GM23338 (cell line): ENCODE measurements at regions not wholly inside any gene's neighbourhood (a gene's known extent, or its start where the extent isn't known, plus 50 kb on each side); places are given as distances from the start of the nearest gene placed in this dataset.

Experiments
- ATAC-seq: fragments of 200-7000 bp; cut with Tn5 transposase; 3 replicates; pipeline ENCODE4 v1.9.1; 2020
- DNase-seq: peaks from one replicate; pipeline ENCODE4 v3.0.0-alpha.2; 2015; ENCODE audit warnings: low spot score
- H2AFZ ChIP-seq: fragments of 200-600 bp; sonication (generic); 2 replicates; pipeline ENCODE4 v1.8.0; 2016; ENCODE audit warnings: antibody characterized with exemption, mild to moderate bottlenecking, moderate library complexity
- H3F3A ChIP-seq: fragments of 200-600 bp; sonication (generic); replicated peaks from 2 replicates; pipeline ENCODE4 v1.8.0; 2017; ENCODE audit warnings: antibody characterized with exemption, mixed run types, low read depth
- H3K27ac ChIP-seq: fragments of 200-600 bp; sonication (generic); 2 replicates; pipeline ENCODE4 v1.6.1; 2016; ENCODE audit warnings: low read depth
- H3K27me3 ChIP-seq: fragments of 200-600 bp; sonication (generic); 2 replicates; pipeline ENCODE4 v1.8.0; 2016; ENCODE audit warnings: mild to moderate bottlenecking, mixed run types, moderate library complexity; ENCODE audit not compliant: insufficient read depth
- H3K36me3 ChIP-seq: fragments of 200-600 bp; sonication (generic); 2 replicates; pipeline ENCODE4 v1.8.0; 2016; ENCODE audit warnings: mild to moderate bottlenecking; ENCODE audit not compliant: insufficient read depth
- H3K4me1 ChIP-seq: fragments of 200-600 bp; sonication (generic); 2 replicates; pipeline ENCODE4 v1.8.0; 2016; ENCODE audit warnings: mild to moderate bottlenecking, moderate library complexity; ENCODE audit not compliant: insufficient read depth
- H3K4me2 ChIP-seq: fragments of 200-600 bp; sonication (generic); 2 replicates; pipeline ENCODE4 v1.7.1; 2017; ENCODE audit warnings: mixed run types
- H3K4me3 ChIP-seq: fragments of 200-600 bp; sonication (generic); 2 replicates; pipeline ENCODE4 v1.6.1; 2016; ENCODE audit warnings: mixed run types
- H3K79me2 ChIP-seq: fragments of 200-600 bp; sonication (generic); replicated peaks from 2 replicates; pipeline ENCODE4 v1.8.0; 2017; ENCODE audit warnings: mild to moderate bottlenecking; ENCODE audit not compliant: insufficient read depth
- H3K9me2 ChIP-seq: fragments of 200-600 bp; sonication (generic); 2 replicates; pipeline ENCODE4 v1.8.0; 2017; ENCODE audit not compliant: insufficient read depth
- H4K20me1 ChIP-seq: fragments of 200-600 bp; sonication (generic); replicated peaks from 2 replicates; pipeline ENCODE4 v1.8.0; 2017; ENCODE audit warnings: mild to moderate bottlenecking; ENCODE audit not compliant: insufficient read depth
- H3K27ac Mint-ChIP-seq: 2 replicates; pipeline ENCODE4 v1.8.0; 2020; ENCODE audit warnings: inconsistent platforms, mild to moderate bottlenecking, moderate library complexity, mixed read lengths
- H3K27me3 Mint-ChIP-seq: 3 replicates; pipeline ENCODE4 v1.8.0; 2022; ENCODE audit warnings: low read depth, mild to moderate bottlenecking, moderate library complexity, mixed read lengths, inconsistent platforms; ENCODE audit not compliant: insufficient read depth, poor library complexity
- H3K36me3 Mint-ChIP-seq: 3 replicates; pipeline ENCODE4 v1.8.0; 2021; ENCODE audit warnings: low read depth, mild to moderate bottlenecking, inconsistent platforms, moderate library complexity, mixed read lengths
- H3K4me1 Mint-ChIP-seq: 3 replicates; pipeline ENCODE4 v1.8.0; 2020; ENCODE audit warnings: mild to moderate bottlenecking, inconsistent platforms, mixed read lengths
- H3K4me3 Mint-ChIP-seq: 3 replicates; pipeline ENCODE4 v1.8.0; 2021; ENCODE audit warnings: moderate library complexity, mild to moderate bottlenecking, inconsistent platforms, mixed read lengths
- H3K9me3 Mint-ChIP-seq: 3 replicates; pipeline ENCODE4 v1.8.0; 2020; ENCODE audit warnings: moderate library complexity, mild to moderate bottlenecking, inconsistent platforms, mixed read lengths
- EZH2phosphoT487 ChIP-seq: fragments of 200-600 bp; sonication (generic); IDR thresholded peaks from one replicate; pipeline ENCODE4 v1.8.1; 2018; ENCODE audit warnings: antibody characterized with exemption; ENCODE audit not compliant: unreplicated experiment
- POLR2AphosphoS5 ChIP-seq: IDR thresholded peaks from 2 replicates; pipeline ENCODE4 v1.6.1; 2016; ENCODE audit warnings: antibody characterized with exemption, low read depth
- REST ChIP-seq: IDR thresholded peaks from one replicate; pipeline ENCODE4 v1.6.1; 2018; ENCODE audit warnings: antibody characterized with exemption; ENCODE audit not compliant: unreplicated experiment
- ZNF114 ChIP-seq: fragments of 250-450 bp; sonication (Bioruptor Pico); IDR thresholded peaks from 2 replicates; pipeline ENCODE4 v1.5.0; 2020; ENCODE audit warnings: mild to moderate bottlenecking, moderate library complexity
- ZNF331 ChIP-seq: fragments of 250-450 bp; sonication (Bioruptor Pico); IDR thresholded peaks from 2 replicates; pipeline ENCODE4 v1.5.0; 2020; ENCODE audit warnings: low read depth, mild to moderate bottlenecking, moderate library complexity
- TF ChIP-seq, protein P1 (sequence below), 2 experiments: fragments of 200-600 bp in 1 of 2; sonication (generic) in 1 of 2; conservative IDR thresholded peaks; 2 replicates each; pipeline versions ENCODE4 v1.5.1 to v1.6.1; 2016 to 2017; ENCODE audit warnings: antibody characterized with exemption in 2 of 2, low read depth in 2 of 2, mild to moderate bottlenecking in 2 of 2, moderate library complexity in 1 of 2
- TF ChIP-seq, protein P2 (sequence below): fragments of 250-450 bp; sonication (Bioruptor Pico); IDR thresholded peaks from 2 replicates; pipeline ENCODE4 v1.5.0; 2020; ENCODE audit warnings: mild to moderate bottlenecking, moderate library complexity

DNA sequence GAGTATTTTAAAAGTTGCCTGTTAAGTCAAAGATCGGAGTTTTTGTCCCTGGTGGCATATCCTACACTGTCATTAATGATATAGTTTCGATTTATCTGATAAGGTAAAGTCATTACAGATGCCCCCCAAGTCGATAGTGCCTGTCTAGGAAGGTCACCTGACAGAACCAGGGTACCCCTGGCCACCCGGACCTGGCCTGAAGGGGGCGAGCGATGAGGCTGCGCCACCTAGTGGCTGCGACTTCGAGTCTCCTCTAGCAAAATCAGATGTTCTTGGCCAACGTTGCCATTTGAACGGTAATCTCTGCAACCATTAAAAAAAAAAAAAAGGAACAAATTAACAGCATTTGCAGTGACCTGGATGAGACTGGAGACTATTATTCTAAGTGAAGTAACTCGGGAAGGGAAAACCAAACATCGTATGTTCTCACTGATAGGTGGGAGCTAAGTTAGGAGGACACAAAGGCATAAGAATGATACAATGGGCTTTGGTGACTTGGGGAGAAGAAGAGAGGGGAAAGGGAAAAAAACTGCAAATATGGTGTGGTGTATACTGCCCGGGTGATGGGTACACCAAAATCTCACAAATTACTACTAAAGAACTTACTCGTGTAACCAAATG is 565.1 kb downstream of the LIG4 start:
- no peaks in the 10 kb centered on the region for H3K27me3 ChIP-seq
- Mint-ChIP-seq H3K4me1 (peaks cover 15% of the 10 kb centered on the region), H3K9me3 (no peaks in the 10 kb centered on the region), H3K4me3 (no peak overlapping the region), H3K27me3 (peaks cover 6% of the 10 kb centered on the region), H3K36me3 (no peaks in the 10 kb centered on the region), H3K27ac (no peak overlapping the region)
- H3K4me1 ChIP-seq = peaks cover 10% of the 10 kb centered on the region
- H3K79me2 ChIP-seq = peaks cover 7% of the 10 kb centered on the region; the same call in 1 of the 2 replicates
- H3K27ac ChIP-seq = no peak overlapping the region
- H3K4me3 ChIP-seq = no peak overlapping the region
- no peak overlapping the region for H3K4me2 ChIP-seq
- ATAC-seq (peak; percentile 99), DNase-seq (peak; percentile 83)
- H3K9me2 ChIP-seq = no peaks in the 10 kb centered on the region
- no peaks in the 10 kb centered on the region for H3F3A ChIP-seq
- no peak overlapping the region for H2AFZ ChIP-seq
- H4K20me1 ChIP-seq = no peaks in the 10 kb centered on the region
- TF ChIP-seq, protein P1, sequence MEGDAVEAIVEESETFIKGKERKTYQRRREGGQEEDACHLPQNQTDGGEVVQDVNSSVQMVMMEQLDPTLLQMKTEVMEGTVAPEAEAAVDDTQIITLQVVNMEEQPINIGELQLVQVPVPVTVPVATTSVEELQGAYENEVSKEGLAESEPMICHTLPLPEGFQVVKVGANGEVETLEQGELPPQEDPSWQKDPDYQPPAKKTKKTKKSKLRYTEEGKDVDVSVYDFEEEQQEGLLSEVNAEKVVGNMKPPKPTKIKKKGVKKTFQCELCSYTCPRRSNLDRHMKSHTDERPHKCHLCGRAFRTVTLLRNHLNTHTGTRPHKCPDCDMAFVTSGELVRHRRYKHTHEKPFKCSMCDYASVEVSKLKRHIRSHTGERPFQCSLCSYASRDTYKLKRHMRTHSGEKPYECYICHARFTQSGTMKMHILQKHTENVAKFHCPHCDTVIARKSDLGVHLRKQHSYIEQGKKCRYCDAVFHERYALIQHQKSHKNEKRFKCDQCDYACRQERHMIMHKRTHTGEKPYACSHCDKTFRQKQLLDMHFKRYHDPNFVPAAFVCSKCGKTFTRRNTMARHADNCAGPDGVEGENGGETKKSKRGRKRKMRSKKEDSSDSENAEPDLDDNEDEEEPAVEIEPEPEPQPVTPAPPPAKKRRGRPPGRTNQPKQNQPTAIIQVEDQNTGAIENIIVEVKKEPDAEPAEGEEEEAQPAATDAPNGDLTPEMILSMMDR (conservative IDR thresholded peaks at IDR 0.05; ENCODE audit: low read depth in 2 of 2) = peak; percentile 84 to 96
- TF ChIP-seq, protein P2, sequence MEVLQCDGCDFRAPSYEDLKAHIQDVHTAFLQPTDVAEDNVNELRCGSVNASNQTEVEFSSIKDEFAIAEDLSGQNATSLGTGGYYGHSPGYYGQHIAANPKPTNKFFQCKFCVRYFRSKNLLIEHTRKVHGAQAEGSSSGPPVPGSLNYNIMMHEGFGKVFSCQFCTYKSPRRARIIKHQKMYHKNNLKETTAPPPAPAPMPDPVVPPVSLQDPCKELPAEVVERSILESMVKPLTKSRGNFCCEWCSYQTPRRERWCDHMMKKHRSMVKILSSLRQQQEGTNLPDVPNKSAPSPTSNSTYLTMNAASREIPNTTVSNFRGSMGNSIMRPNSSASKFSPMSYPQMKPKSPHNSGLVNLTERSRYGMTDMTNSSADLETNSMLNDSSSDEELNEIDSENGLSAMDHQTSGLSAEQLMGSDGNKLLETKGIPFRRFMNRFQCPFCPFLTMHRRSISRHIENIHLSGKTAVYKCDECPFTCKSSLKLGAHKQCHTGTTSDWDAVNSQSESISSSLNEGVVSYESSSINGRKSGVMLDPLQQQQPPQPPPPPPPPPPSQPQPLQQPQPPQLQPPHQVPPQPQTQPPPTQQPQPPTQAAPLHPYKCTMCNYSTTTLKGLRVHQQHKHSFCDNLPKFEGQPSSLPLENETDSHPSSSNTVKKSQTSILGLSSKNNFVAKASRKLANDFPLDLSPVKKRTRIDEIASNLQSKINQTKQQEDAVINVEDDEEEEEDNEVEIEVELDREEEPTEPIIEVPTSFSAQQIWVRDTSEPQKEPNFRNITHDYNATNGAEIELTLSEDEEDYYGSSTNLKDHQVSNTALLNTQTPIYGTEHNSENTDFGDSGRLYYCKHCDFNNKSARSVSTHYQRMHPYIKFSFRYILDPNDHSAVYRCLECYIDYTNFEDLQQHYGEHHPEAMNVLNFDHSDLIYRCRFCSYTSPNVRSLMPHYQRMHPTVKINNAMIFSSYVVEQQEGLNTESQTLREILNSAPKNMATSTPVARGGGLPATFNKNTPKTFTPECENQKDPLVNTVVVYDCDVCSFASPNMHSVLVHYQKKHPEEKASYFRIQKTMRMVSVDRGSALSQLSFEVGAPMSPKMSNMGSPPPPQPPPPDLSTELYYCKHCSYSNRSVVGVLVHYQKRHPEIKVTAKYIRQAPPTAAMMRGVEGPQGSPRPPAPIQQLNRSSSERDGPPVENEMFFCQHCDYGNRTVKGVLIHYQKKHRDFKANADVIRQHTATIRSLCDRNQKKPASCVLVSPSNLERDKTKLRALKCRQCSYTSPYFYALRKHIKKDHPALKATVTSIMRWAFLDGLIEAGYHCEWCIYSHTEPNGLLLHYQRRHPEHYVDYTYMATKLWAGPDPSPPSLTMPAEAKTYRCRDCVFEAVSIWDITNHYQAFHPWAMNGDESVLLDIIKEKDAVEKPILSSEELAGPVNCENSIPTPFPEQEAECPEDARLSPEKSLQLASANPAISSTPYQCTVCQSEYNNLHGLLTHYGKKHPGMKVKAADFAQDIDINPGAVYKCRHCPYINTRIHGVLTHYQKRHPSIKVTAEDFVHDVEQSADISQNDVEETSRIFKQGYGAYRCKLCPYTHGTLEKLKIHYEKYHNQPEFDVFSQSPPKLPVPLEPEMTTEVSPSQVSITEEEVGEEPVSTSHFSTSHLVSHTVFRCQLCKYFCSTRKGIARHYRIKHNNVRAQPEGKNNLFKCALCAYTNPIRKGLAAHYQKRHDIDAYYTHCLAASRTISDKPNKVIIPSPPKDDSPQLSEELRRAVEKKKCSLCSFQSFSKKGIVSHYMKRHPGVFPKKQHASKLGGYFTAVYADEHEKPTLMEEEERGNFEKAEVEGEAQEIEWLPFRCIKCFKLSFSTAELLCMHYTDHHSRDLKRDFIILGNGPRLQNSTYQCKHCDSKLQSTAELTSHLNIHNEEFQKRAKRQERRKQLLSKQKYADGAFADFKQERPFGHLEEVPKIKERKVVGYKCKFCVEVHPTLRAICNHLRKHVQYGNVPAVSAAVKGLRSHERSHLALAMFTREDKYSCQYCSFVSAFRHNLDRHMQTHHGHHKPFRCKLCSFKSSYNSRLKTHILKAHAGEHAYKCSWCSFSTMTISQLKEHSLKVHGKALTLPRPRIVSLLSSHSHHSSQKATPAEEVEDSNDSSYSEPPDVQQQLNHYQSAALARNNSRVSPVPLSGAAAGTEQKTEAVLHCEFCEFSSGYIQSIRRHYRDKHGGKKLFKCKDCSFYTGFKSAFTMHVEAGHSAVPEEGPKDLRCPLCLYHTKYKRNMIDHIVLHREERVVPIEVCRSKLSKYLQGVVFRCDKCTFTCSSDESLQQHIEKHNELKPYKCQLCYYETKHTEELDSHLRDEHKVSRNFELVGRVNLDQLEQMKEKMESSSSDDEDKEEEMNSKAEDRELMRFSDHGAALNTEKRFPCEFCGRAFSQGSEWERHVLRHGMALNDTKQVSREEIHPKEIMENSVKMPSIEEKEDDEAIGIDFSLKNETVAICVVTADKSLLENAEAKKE (CRISPR knock-in tag) = no peak
- no peaks in the 10 kb centered on the region for H3K36me3 ChIP-seq

DNA sequence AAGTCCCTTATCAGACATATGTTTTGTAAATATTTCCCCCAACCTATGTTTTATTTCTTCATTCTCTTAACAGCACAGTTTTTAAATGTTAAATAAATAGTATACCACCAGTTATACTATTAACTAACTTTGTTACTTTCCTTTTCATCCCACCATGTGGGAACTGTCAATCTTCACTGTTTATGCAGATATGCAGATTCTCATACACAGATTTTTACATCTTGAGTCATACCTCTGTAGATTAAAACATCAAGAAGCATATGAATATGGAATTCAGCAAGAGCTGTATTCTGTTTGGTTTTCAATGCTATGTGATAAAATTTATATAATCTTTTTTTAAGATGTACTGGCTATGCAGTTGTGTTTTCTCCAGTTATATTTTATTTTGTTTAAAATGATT is 566.3 kb downstream of the LIG4 start:
- no peaks in the 10 kb centered on the region for H3F3A ChIP-seq
- ATAC-seq = no peak
- no peaks in the 10 kb centered on the region for H3K27me3 ChIP-seq
- Mint-ChIP-seq H3K4me1 (peaks cover 15% of the 10 kb centered on the region), H3K4me3 (no peak overlapping the region), H3K27ac (no peak overlapping the region), H3K9me3 (no peaks in the 10 kb centered on the region), H3K36me3 (no peaks in the 10 kb centered on the region), H3K27me3 (peaks cover 8% of the 10 kb centered on the region)
- no peak overlapping the region for H3K4me2 ChIP-seq
- no peaks in the 10 kb centered on the region for H3K9me2 ChIP-seq
- H3K27ac ChIP-seq = no peak overlapping the region
- no peak overlapping the region for H3K4me3 ChIP-seq
- H3K79me2 ChIP-seq = peaks cover 6% of the 10 kb centered on the region; the same call in 1 of the 2 replicates
- H4K20me1 ChIP-seq = no peaks in the 10 kb centered on the region
- no peak for DNase-seq
- H3K4me1 ChIP-seq = peaks cover 10% of the 10 kb centered on the region
- H3K36me3 ChIP-seq = no peaks in the 10 kb centered on the region
- no peak overlapping the region for H2AFZ ChIP-seq
- TF ChIP-seq, protein P1 (conservative IDR thresholded peaks at IDR 0.05; ENCODE audit: low read depth in 2 of 2) = no peak
- TF ChIP-seq ZNF114 (CRISPR knock-in tag) (no peak), REST (no peak), EZH2phosphoT487 (no peak), ZNF331 (no peak), POLR2AphosphoS5 (no peak)
